ENCODE measurements at regions not wholly inside any gene's neighbourhood (a gene's known extent, or its start where the extent isn't known, plus 50 kb on each side); places are given as distances from the start of the nearest gene placed in this dataset.

GRCh38 chr17:73697872-73698271, 53.6 kb upstream of the SDK2 start:
- no peaks in the 10 kb centered on the region for H3K9me3 ChIP-seq (ENCODE audit: low read length)
- TF ChIP-seq CTCF (IDR thresholded peaks at IDR 0.05; ENCODE audit: low read length) (no peak), EZH2 (IDR thresholded peaks at IDR 0.05; ENCODE audit: borderline replicate concordance, low read length) (no peak)
- H3K4me3 ChIP-seq (ENCODE audit: low read depth, low read length, poor library complexity, severe bottlenecking) = no peak overlapping the region
- H3K4me2 ChIP-seq (ENCODE audit: low read length) = no peak overlapping the region
- no peak overlapping the region for H3K9ac ChIP-seq (ENCODE audit: low read length)
- no peaks in the 10 kb centered on the region for H4K20me1 ChIP-seq (ENCODE audit: insufficient read depth, low read length)
- no peaks in the 10 kb centered on the region for H3K4me1 ChIP-seq (ENCODE audit: insufficient read depth, low read length, severe bottlenecking)
- H3F3A ChIP-seq (ENCODE audit: insufficient read depth, low read length) = no peaks in the 10 kb centered on the region
- H3K36me3 ChIP-seq (ENCODE audit: insufficient read depth, low read length) = no peaks in the 10 kb centered on the region
- no peaks in the 10 kb centered on the region for H3K27me3 ChIP-seq (ENCODE audit: insufficient read depth, low read length)
- no peak overlapping the region for H2AFZ ChIP-seq (ENCODE audit: low read length)
- no peaks in the 10 kb centered on the region for H3K9me2 ChIP-seq (ENCODE audit: low read depth, low read length)
- no peaks in the 10 kb centered on the region for H3K79me2 ChIP-seq (ENCODE audit: insufficient read depth, low read length)
- no peak overlapping the region for H3K27ac ChIP-seq (ENCODE audit: low read depth, low read length, poor library complexity, severe bottlenecking)

- TF ChIP-seq EZH2 (IDR thresholded peaks at IDR 0.05; ENCODE audit: borderline replicate concordance, low read length) = no peak
- TF ChIP-seq CTCF (IDR thresholded peaks at IDR 0.05; ENCODE audit: low read length) = no peak
- H3K4me3 ChIP-seq (ENCODE audit: low read depth, low read length, poor library complexity, severe bottlenecking) = no peak overlapping the region
- H3K27me3 ChIP-seq (ENCODE audit: insufficient read depth, low read length) = no peaks in the 10 kb centered on the region
- H2AFZ ChIP-seq (ENCODE audit: low read length) = no peak overlapping the region
- H3F3A ChIP-seq (ENCODE audit: insufficient read depth, low read length) = no peaks in the 10 kb centered on the region
- H3K27ac ChIP-seq (ENCODE audit: low read depth, low read length, poor library complexity, severe bottlenecking) = no peak overlapping the region
- no peak overlapping the region for H3K9ac ChIP-seq (ENCODE audit: low read length)
- H3K9me2 ChIP-seq (ENCODE audit: low read depth, low read length) = no peaks in the 10 kb centered on the region
- H3K4me2 ChIP-seq (ENCODE audit: low read length) = no peak overlapping the region
- no peaks in the 10 kb centered on the region for H3K79me2 ChIP-seq (ENCODE audit: insufficient read depth, low read length)
- no peaks in the 10 kb centered on the region for H3K36me3 ChIP-seq (ENCODE audit: insufficient read depth, low read length)
- no peaks in the 10 kb centered on the region for H3K4me1 ChIP-seq (ENCODE audit: insufficient read depth, low read length, severe bottlenecking)
- no peaks in the 10 kb centered on the region for H4K20me1 ChIP-seq (ENCODE audit: insufficient read depth, low read length)
- no peaks in the 10 kb centered on the region for H3K9me3 ChIP-seq (ENCODE audit: low read length)
These were observed 54.7 kb upstream of the SDK2 start for GRCh38 chr17:73698966-73699365.

- Histone ChIP-seq H3K9me3 (ENCODE audit: low read length) (no peaks in the 10 kb centered on the region), H4K20me1 (ENCODE audit: insufficient read depth, low read length) (no peaks in the 10 kb centered on the region), H3K9me2 (ENCODE audit: low read depth, low read length) (no peaks in the 10 kb centered on the region), H2AFZ (ENCODE audit: low read length) (no peak overlapping the region), H3K9ac (ENCODE audit: low read length) (no peak overlapping the region), H3K4me3 (ENCODE audit: low read depth, low read length, poor library complexity, severe bottlenecking) (no peak overlapping the region), H3K27me3 (ENCODE audit: insufficient read depth, low read length) (no peaks in the 10 kb centered on the region), H3K79me2 (ENCODE audit: insufficient read depth, low read length) (no peaks in the 10 kb centered on the region), H3K4me2 (ENCODE audit: low read length) (no peak overlapping the region), H3K4me1 (ENCODE audit: insufficient read depth, low read length, severe bottlenecking) (no peaks in the 10 kb centered on the region), H3K27ac (ENCODE audit: low read depth, low read length, poor library complexity, severe bottlenecking) (no peak overlapping the region), H3K36me3 (ENCODE audit: insufficient read depth, low read length) (no peaks in the 10 kb centered on the region), H3F3A (ENCODE audit: insufficient read depth, low read length) (no peaks in the 10 kb centered on the region)
- no peak for TF ChIP-seq EZH2 (IDR thresholded peaks at IDR 0.05; ENCODE audit: borderline replicate concordance, low read length)
- TF ChIP-seq CTCF (IDR thresholded peaks at IDR 0.05; ENCODE audit: low read length) = no peak
These were observed 57.5 kb upstream of the SDK2 start for GRCh38 chr17:73701701-73702100.

Measured in OCI-LY1 (cell line).